PC-3 (cell line): ENCODE measurements at regions not wholly inside any gene's neighbourhood (a gene's known extent, or its start where the extent isn't known, plus 50 kb on each side); places are given as distances from the start of the nearest gene placed in this dataset.

ENCODE experiments used
- CTCF ChIP-seq: fragments of 300-600 bp; sonication (generic); conservative IDR thresholded peaks from 2 replicates; pipeline ENCODE4 v1.5.1; 2017; ENCODE audit warnings: antibody characterized with exemption, low read depth, mild to moderate bottlenecking, low read length
- EZH2 ChIP-seq: fragments of 300-600 bp; sonication (generic); IDR thresholded peaks from one replicate; pipeline ENCODE4 v1.6.1; 2017; ENCODE audit warnings: antibody characterized with exemption, mild to moderate bottlenecking, low read length; ENCODE audit not compliant: unreplicated experiment
- EZH2phosphoT487 ChIP-seq: fragments of 300-600 bp; sonication (generic); IDR thresholded peaks from 2 replicates; pipeline ENCODE4 v1.6.1; 2018; ENCODE audit warnings: mild to moderate bottlenecking, antibody characterized with exemption, low read length, borderline replicate concordance

- TF ChIP-seq CTCF (no peak), EZH2 (no peak), EZH2phosphoT487 (no peak)
These were observed 303.5 kb upstream of the GADL1 start for GRCh38 chr3:31197941-31198340.
